Psoas muscle (tissue), 7 donors: ENCODE measurements at regions not wholly inside any gene's neighbourhood (a gene's known extent, or its start where the extent isn't known, plus 50 kb on each side); places are given as distances from the start of the nearest gene placed in this dataset.
"Not testable (repeated sequence)": the region's sequence is repeated elsewhere in the genome, so short reads cannot be mapped to it uniquely, and the experiment has no call there.

ENCODE experiments used
- ATAC-seq, 4 donors: fragments of 200-7000 bp; cut with Tn5 transposase; one replicate each; pipeline ENCODE4 v1.9.1; 2020; ENCODE audit warnings: moderate library complexity in 3 of 4, mild to moderate bottlenecking in 2 of 4
- DNase-seq, 2 donors: peaks; one replicate each; pipeline ENCODE4 v3.0.0-alpha.2; 2020
- H3K27ac ChIP-seq: fragments of 200-600 bp; one replicate; pipeline ENCODE4 v1.8.0; 2022
- H3K27me3 ChIP-seq, 3 donors: fragments of 200-600 bp in 1 of 3; one replicate each; pipeline versions ENCODE4 v1.6.1 to v1.8.0; 2013 to 2022; ENCODE audit warnings: low read length in 2 of 3, mild to moderate bottlenecking in 2 of 3, moderate library complexity in 1 of 3; ENCODE audit not compliant: insufficient read depth in 3 of 3
- H3K36me3 ChIP-seq, 2 donors: fragments of 200-600 bp in 1 of 2; one replicate each; pipeline versions ENCODE4 v1.6.1 to v1.8.0; 2013 to 2022; ENCODE audit warnings: low read depth in 1 of 2, mild to moderate bottlenecking in 1 of 2, moderate library complexity in 1 of 2; ENCODE audit not compliant: insufficient read depth in 1 of 2
- H3K4me1 ChIP-seq: fragments of 200-600 bp; one replicate; pipeline ENCODE4 v1.8.0; 2022
- H3K4me3 ChIP-seq: fragments of 200-600 bp; one replicate; pipeline ENCODE4 v1.8.0; 2022; ENCODE audit warnings: mild to moderate bottlenecking
- H3K9me3 ChIP-seq: fragments of 200-600 bp; one replicate; pipeline ENCODE4 v1.8.0; 2022
- CTCF ChIP-seq: fragments of 200-600 bp; IDR thresholded peaks from one replicate; pipeline ENCODE4 v1.8.0; 2022; ENCODE audit warnings: antibody characterized with exemption
- WGBS, 3 donors: extraction: QIAGEN DNeasy Blood & Tissue Kit; methylation state at CpG; one replicate each; pipeline versions ENCODE4 v1.1.6 to v1.1.7; 2013; 5-methylcytosine and 5-hydroxymethylcytosine counted together
- intact Hi-C, 2 donors: fragments of 100-400 bp; cut with DNase I; formaldehyde crosslinking; loops; one replicate each; pipeline versions ENCODE4 v1.11.0 to v1.14.2; 2022
- donor health status: healthy with polysubstance abuse.
- donor health status: DM: no; HTN: no; CAD: no; lungs with moderate emphysema.
- donor health status: Bipolar disorder and iron deficiency.
- donor health status: healthy.
- donor health status: DM: yes; HTN: yes; CAD: no.
- donor health status: DM: no; HTN: no; CAD: no.
- donor health status: DM: yes; HTN: yes; CAD: no.

GRCh38 chr5:160493806-160494338 lies 72.2 kb downstream of the PTTG1 start:
- H3K27me3 ChIP-seq: no peaks in the 10 kb centered on the region
- DNase-seq (no peak), ATAC-seq (no peak)
- H3K27ac ChIP-seq: no peak overlapping the region
- TF ChIP-seq CTCF: no peak
- intact Hi-C loops: no loop called here
- no peaks in the 10 kb centered on the region for H3K36me3 ChIP-seq
- no peaks in the 10 kb centered on the region for H3K4me1 ChIP-seq
- 50 to 61% (median 55%) methylated on average over 2 of the region's 2 CpGs for WGBS, 3 donors
- no peak overlapping the region for H3K4me3 ChIP-seq
- no peaks in the 10 kb centered on the region for H3K9me3 ChIP-seq

- TF ChIP-seq CTCF: no peak
- 69 to 72% (median 71%) methylated on average over 4 of the region's 4 CpGs for WGBS, 3 donors
- H3K4me3 ChIP-seq: no peak overlapping the region
- H3K36me3 ChIP-seq: no peaks in the 10 kb centered on the region
- H3K27me3 ChIP-seq: no peaks in the 10 kb centered on the region
- H3K4me1 ChIP-seq: no peaks in the 10 kb centered on the region
- intact Hi-C loops: no loop called here
- no peak overlapping the region for H3K27ac ChIP-seq
- no peak for ATAC-seq
- no peaks in the 10 kb centered on the region for H3K9me3 ChIP-seq
- DNase-seq: no peak
Observed at GRCh38 chr5:160494451-160494850, 72.8 kb downstream of the PTTG1 start.

- WGBS, 3 donors: 69 to 72% (median 71%) methylated on average over 6 of the region's 6 CpGs
- DNase-seq: no peak
- no peaks in the 10 kb centered on the region for H3K9me3 ChIP-seq
- peaks cover 0 to 5% (median 0%) of the 10 kb centered on the region in 3 donors for H3K27me3 ChIP-seq
- H3K4me3 ChIP-seq: no peak overlapping the region
- H3K27ac ChIP-seq: no peak overlapping the region
- intact Hi-C loops: no loop called here
- no peak for TF ChIP-seq CTCF
- ATAC-seq: no peak
- no peaks in the 10 kb centered on the region for H3K36me3 ChIP-seq
- no peaks in the 10 kb centered on the region for H3K4me1 ChIP-seq
Observed at GRCh38 chr5:160496334-160496733, 74.7 kb downstream of the PTTG1 start.

- H3K9me3 ChIP-seq: no peaks in the 10 kb centered on the region
- H3K36me3 ChIP-seq: no peaks in the 10 kb centered on the region
- no peaks in the 10 kb centered on the region for H3K4me1 ChIP-seq
- H3K27ac ChIP-seq: no peak overlapping the region
- 90 to 94% (median 93%) methylated on average over 5 of the region's 5 CpGs for WGBS, 3 donors
- no peak for TF ChIP-seq CTCF
- no peak for ATAC-seq
- no peak overlapping the region for H3K4me3 ChIP-seq
- peaks cover 0 to 5% (median 0%) of the 10 kb centered on the region in 3 donors for H3K27me3 ChIP-seq
- DNase-seq: no peak
- intact Hi-C loops: no loop called here
Observed at GRCh38 chr5:160496784-160497183, 75.1 kb downstream of the PTTG1 start.

GRCh38 chr5:160497878-160498277 lies 76.2 kb downstream of the PTTG1 start:
- Histone ChIP-seq H3K4me3 (no peak overlapping the region), H3K27ac (no peak overlapping the region), H3K27me3 (peaks cover 0 to 5% (median 0%) of the 10 kb centered on the region in 3 donors), H3K9me3 (no peaks in the 10 kb centered on the region), H3K36me3 (no peaks in the 10 kb centered on the region), H3K4me1 (no peaks in the 10 kb centered on the region)
- ATAC-seq (no peak), DNase-seq (no peak)
- 37 to 60% (median 50%) methylated on average over 2 of the region's 2 CpGs for WGBS, 3 donors
- no peak for TF ChIP-seq CTCF
- intact Hi-C loops: no loop called here

- DNase-seq, H3K27ac ChIP-seq, H3K4me3 ChIP-seq, H3K27me3 ChIP-seq, H3K9me3 ChIP-seq, intact Hi-C loops, ATAC-seq, H3K4me1 ChIP-seq, H3K36me3 ChIP-seq: not testable (repeated sequence)
- WGBS, 3 donors: 90 to 95% (median 94%) methylated on average over 12 to 15 of the region's 21 CpGs
Observed at GRCh38 chr5:160498441-160499043, 76.9 kb downstream of the PTTG1 start.
